DMS114 treated with DMSO at 0.1 percent for 48 hours (cell line): ENCODE measurements at regions not wholly inside any gene's neighbourhood (a gene's known extent, or its start where the extent isn't known, plus 50 kb on each side); places are given as distances from the start of the nearest gene placed in this dataset.

Experiments used
- DNase-seq: peaks from one replicate; lab custom pipeline; 2025; ENCODE audit not compliant: unreplicated experiment; lab: John Stamatoyannopoulos, UW

GRCh38 chr1:82848043-82848442 is 1047.3 kb downstream of the ADGRL2 start:
- DNase-seq = no peak

GRCh38 chr1:82845866-82846265 is 1045.1 kb downstream of the ADGRL2 start:
- DNase-seq = no peak

GRCh38 chr1:82844911-82845827 is 1044.4 kb downstream of the ADGRL2 start:
- DNase-seq = no peak

GRCh38 chr1:82844447-82844846 is 1043.7 kb downstream of the ADGRL2 start:
- no peak for DNase-seq

GRCh38 chr1:82843876-82844275 is 1043.1 kb downstream of the ADGRL2 start:
- no peak for DNase-seq

- no peak for DNase-seq
Observed at GRCh38 chr1:82840192-82840591, 1039.5 kb downstream of the ADGRL2 start.

- no peak for DNase-seq
Observed at GRCh38 chr1:82837766-82838465, 1037.2 kb downstream of the ADGRL2 start.

- DNase-seq = no peak
Observed at GRCh38 chr1:82836973-82837680, 1036.4 kb downstream of the ADGRL2 start.

GRCh38 chr1:82836213-82836972 is 1035.7 kb downstream of the ADGRL2 start:
- DNase-seq = no peak

- no peak for DNase-seq
Observed at GRCh38 chr1:82830690-82831380, 1030.1 kb downstream of the ADGRL2 start.

- DNase-seq = no peak
Observed at GRCh38 chr1:82829527-82829926, 1028.8 kb downstream of the ADGRL2 start.

- no peak for DNase-seq
Observed at GRCh38 chr1:82823876-82824275, 1023.1 kb downstream of the ADGRL2 start.

GRCh38 chr1:82820816-82821215 is 1020.1 kb downstream of the ADGRL2 start:
- no peak for DNase-seq

GRCh38 chr1:82819234-82819633 is 1018.5 kb downstream of the ADGRL2 start:
- no peak for DNase-seq

- DNase-seq = no peak
Observed at GRCh38 chr1:82818586-82818985, 1017.9 kb downstream of the ADGRL2 start.

GRCh38 chr1:82813386-82813785 is 1012.7 kb downstream of the ADGRL2 start:
- DNase-seq = no peak

- no peak for DNase-seq
Observed at GRCh38 chr1:82810601-82811000, 1009.9 kb downstream of the ADGRL2 start.

GRCh38 chr1:82807563-82807962 is 1006.8 kb downstream of the ADGRL2 start:
- DNase-seq = no peak

GRCh38 chr1:82806133-82806532 is 1005.4 kb downstream of the ADGRL2 start:
- no peak for DNase-seq

- no peak for DNase-seq
Observed at GRCh38 chr1:82801176-82801575, 1000.4 kb downstream of the ADGRL2 start.
